CD4-positive, alpha-beta T cell treated with Interleukin-6 for 4 hours (primary cell): ENCODE measurements at regions not wholly inside any gene's neighbourhood (a gene's known extent, or its start where the extent isn't known, plus 50 kb on each side); places are given as distances from the start of the nearest gene placed in this dataset.

Source experiments
- DNase-seq: peaks from one replicate; pipeline ENCODE4 v3.0.0-alpha.2; 2020; ENCODE audit warnings: mixed read lengths

- DNase-seq, result no peak
Observed at GRCh38 chr1:98103617-98104285, 182.9 kb upstream of the DPYD start.

- no peak for DNase-seq
Observed at GRCh38 chr1:98102345-98103030, 181.7 kb upstream of the DPYD start.

GRCh38 chr1:98101364-98101763 lies 180.5 kb upstream of the DPYD start:
- DNase-seq, result no peak

- no peak for DNase-seq
Observed at GRCh38 chr1:98099501-98099900, 178.7 kb upstream of the DPYD start.

- DNase-seq, result no peak
Observed at GRCh38 chr1:98098473-98098872, 177.6 kb upstream of the DPYD start.

GRCh38 chr1:98090351-98090750 lies 169.5 kb upstream of the DPYD start:
- no peak for DNase-seq

- DNase-seq, result no peak
Observed at GRCh38 chr1:98088381-98088780, 167.5 kb upstream of the DPYD start.

GRCh38 chr1:98086796-98087441 lies 166.1 kb upstream of the DPYD start:
- no peak for DNase-seq

GRCh38 chr1:98086156-98086555 lies 165.3 kb upstream of the DPYD start:
- DNase-seq, result no peak

GRCh38 chr1:98084188-98084587 lies 163.4 kb upstream of the DPYD start:
- no peak for DNase-seq

- DNase-seq, result no peak
Observed at GRCh38 chr1:98081944-98082343, 161.1 kb upstream of the DPYD start.

- DNase-seq, result no peak
Observed at GRCh38 chr1:98078596-98078995, 157.8 kb upstream of the DPYD start.

- no peak for DNase-seq
Observed at GRCh38 chr1:98077691-98078090, 156.9 kb upstream of the DPYD start.

GRCh38 chr1:98075626-98076025 lies 154.8 kb upstream of the DPYD start:
- no peak for DNase-seq

- no peak for DNase-seq
Observed at GRCh38 chr1:98073823-98074222, 153.0 kb upstream of the DPYD start.

- DNase-seq, result no peak
Observed at GRCh38 chr1:98073106-98073505, 152.3 kb upstream of the DPYD start.

- DNase-seq, result no peak
Observed at GRCh38 chr1:98072047-98072446, 151.2 kb upstream of the DPYD start.

- no peak for DNase-seq
Observed at GRCh38 chr1:98068016-98068415, 147.2 kb upstream of the DPYD start.

GRCh38 chr1:98066911-98067310 lies 146.1 kb upstream of the DPYD start:
- DNase-seq, result no peak

GRCh38 chr1:98059620-98060019 lies 138.8 kb upstream of the DPYD start:
- no peak for DNase-seq

- DNase-seq, result no peak
Observed at GRCh38 chr1:98058676-98059075, 137.8 kb upstream of the DPYD start.

- DNase-seq, result no peak
Observed at GRCh38 chr1:98057236-98057910, 136.5 kb upstream of the DPYD start.

GRCh38 chr1:98056781-98057180 lies 135.9 kb upstream of the DPYD start:
- no peak for DNase-seq

- DNase-seq, result no peak
Observed at GRCh38 chr1:98055457-98055856, 134.6 kb upstream of the DPYD start.
